B cell (primary cell): ENCODE measurements at regions not wholly inside any gene's neighbourhood (a gene's known extent, or its start where the extent isn't known, plus 50 kb on each side); places are given as distances from the start of the nearest gene placed in this dataset.

ENCODE experiments used
- ATAC-seq: fragments of 200-7000 bp; cut with Tn5 transposase; one replicate; pipeline ENCODE4 v1.10.0; 2021; ENCODE audit warnings: low read depth, mild to moderate bottlenecking, moderate number of reproducible peaks, moderate library complexity
- CTCF ChIA-PET: fragments of 350-600 bp; sonication (Branson Sonifier 250); formaldehyde crosslinking; loops from one replicate; lab custom pipeline; 2021; ENCODE audit warnings: antibody characterized with exemption, inconsistent platforms; lab: Charles Lee
- POLR2A ChIA-PET: fragments of 350-600 bp; sonication (Branson Sonifier 250); formaldehyde crosslinking; loops from one replicate; lab custom pipeline; 2021; ENCODE audit warnings: antibody characterized with exemption; lab: Charles Lee
- DNase-seq: peaks from one replicate; pipeline ENCODE4 v3.0.0; 2013
- H2AFZ ChIP-seq: 2 replicates; pipeline ENCODE4 v1.6.1; 2012; ENCODE audit warnings: mild to moderate bottlenecking, low read depth, low read length; ENCODE audit not compliant: insufficient read depth, poor library complexity, severe bottlenecking
- H3K27ac ChIP-seq, 2 donors: 1 replicate in 1 of 2; 2 replicates in 1 of 2; pipeline ENCODE4 v1.5.1; 2012 to 2013; ENCODE audit warnings: low read length in 2 of 2, mild to moderate bottlenecking in 2 of 2, moderate library complexity in 1 of 2
- H3K27me3 ChIP-seq, 4 experiments: fragments of 200-600 bp in 1 of 4; sonication (generic) in 1 of 4; replicated peaks in 1 of 4; 1 replicate in 2 of 4; 2 replicates in 2 of 4; pipeline versions ENCODE4 v1.6.1 to v1.7.0; 2013 to 2016; ENCODE audit warnings: low read length in 3 of 4, mild to moderate bottlenecking in 2 of 4, mixed read lengths in 1 of 4, moderate library complexity in 1 of 4; ENCODE audit not compliant: insufficient read depth in 4 of 4, control insufficient read depth in 3 of 4; ENCODE audit errors: control extremely low read depth in 1 of 4
- H3K36me3 ChIP-seq, 2 experiments: replicated peaks in 1 of 2; 1 replicate in 1 of 2; 2 replicates in 1 of 2; pipeline versions ENCODE4 v1.6.1 to v1.7.1; 2013; ENCODE audit warnings: low read length in 1 of 2; ENCODE audit not compliant: insufficient read depth in 2 of 2, control insufficient read depth in 1 of 2; ENCODE audit errors: control extremely low read depth in 1 of 2, extremely low read depth in 1 of 2
- H3K4me1 ChIP-seq, 2 donors: fragments of 200-600 bp in 1 of 2; sonication (generic) in 1 of 2; 1 replicate in 1 of 2; 2 replicates in 1 of 2; pipeline versions ENCODE4 v1.5.1 to v1.6.1; 2013 to 2017; ENCODE audit warnings: low read length in 2 of 2; ENCODE audit not compliant: control insufficient read depth in 2 of 2, insufficient read depth in 2 of 2
- H3K4me2 ChIP-seq: replicated peaks from 2 replicates; pipeline ENCODE3; 2012; ENCODE audit warnings: mild to moderate bottlenecking, low read depth, low read length; ENCODE audit not compliant: poor library complexity, severe bottlenecking
- H3K4me3 ChIP-seq, 5 experiments: fragments of 200-600 bp in 1 of 5; sonication (generic) in 1 of 5; 1 replicate in 3 of 5; 2 replicates in 2 of 5; pipeline versions ENCODE4 v1.5.1 to v1.7.0; 2011 to 2016; ENCODE audit warnings: low read length in 4 of 5, mild to moderate bottlenecking in 4 of 5, low read depth in 2 of 5, control low read depth in 1 of 5, moderate library complexity in 1 of 5; ENCODE audit not compliant: insufficient read depth in 1 of 5; ENCODE audit errors: control extremely low read depth in 1 of 5, extremely low read depth in 1 of 5
- H3K79me2 ChIP-seq: fragments of 200-600 bp; sonication (generic); one replicate; pipeline ENCODE4 v1.6.0; 2016; ENCODE audit warnings: low read length; ENCODE audit not compliant: control insufficient read depth, insufficient read depth
- H3K9ac ChIP-seq: fragments of 200-600 bp; sonication (generic); 2 replicates; pipeline ENCODE4 v1.6.1; 2017; ENCODE audit warnings: mild to moderate bottlenecking, low read length, moderate library complexity
- H3K9me3 ChIP-seq, 3 donors: one replicate each; pipeline versions ENCODE4 v1.6.1 to v1.7.1; 2013; ENCODE audit warnings: low read length in 2 of 3; ENCODE audit not compliant: control insufficient read depth in 2 of 3, insufficient read depth in 1 of 3; ENCODE audit errors: control extremely low read depth in 1 of 3
- H4K20me1 ChIP-seq: 2 replicates; pipeline ENCODE4 v1.6.0; 2012; ENCODE audit warnings: mild to moderate bottlenecking, low read length; ENCODE audit not compliant: insufficient read depth, control insufficient read depth, poor library complexity, severe bottlenecking
- H3K27ac Mint-ChIP-seq: one replicate; pipeline ENCODE4 v1.8.0; 2021; ENCODE audit warnings: mixed read lengths
- H3K27me3 Mint-ChIP-seq: one replicate; pipeline ENCODE4 v1.8.0; 2021; ENCODE audit warnings: mixed read lengths
- H3K4me1 Mint-ChIP-seq: one replicate; pipeline ENCODE4 v1.8.0; 2021; ENCODE audit warnings: mixed read lengths
- H3K4me3 Mint-ChIP-seq: one replicate; pipeline ENCODE4 v1.8.0; 2021; ENCODE audit warnings: mixed read lengths
- H3K9me3 Mint-ChIP-seq: one replicate; pipeline ENCODE4 v1.8.0; 2022; ENCODE audit warnings: mixed read lengths; ENCODE audit not compliant: insufficient read depth
- EZH2 ChIP-seq: IDR thresholded peaks from 2 replicates; pipeline ENCODE4 v1.6.1; 2012; ENCODE audit warnings: borderline replicate concordance, low read depth, mild to moderate bottlenecking, moderate library complexity, low read length; ENCODE audit not compliant: insufficient read depth, poor library complexity, severe bottlenecking
- WGBS: methylation state at CpG from one replicate; pipeline ENCODE4 v1.1.5; 2013; ENCODE audit warnings: missing lambda C conversion rate; ENCODE audit not compliant: insufficient coverage; 5-methylcytosine and 5-hydroxymethylcytosine counted together
- intact Hi-C: fragments of 100-400 bp; cut with micrococcal nuclease; formaldehyde crosslinking; loops from one replicate; pipeline ENCODE4 v1.10.0; 2022
- TF ChIP-seq, protein P1 (sequence below): fragments of 200-600 bp; IDR thresholded peaks from one replicate; pipeline ENCODE4 v1.8.0; 2022; ENCODE audit warnings: antibody characterized with exemption, mild to moderate bottlenecking

DNA sequence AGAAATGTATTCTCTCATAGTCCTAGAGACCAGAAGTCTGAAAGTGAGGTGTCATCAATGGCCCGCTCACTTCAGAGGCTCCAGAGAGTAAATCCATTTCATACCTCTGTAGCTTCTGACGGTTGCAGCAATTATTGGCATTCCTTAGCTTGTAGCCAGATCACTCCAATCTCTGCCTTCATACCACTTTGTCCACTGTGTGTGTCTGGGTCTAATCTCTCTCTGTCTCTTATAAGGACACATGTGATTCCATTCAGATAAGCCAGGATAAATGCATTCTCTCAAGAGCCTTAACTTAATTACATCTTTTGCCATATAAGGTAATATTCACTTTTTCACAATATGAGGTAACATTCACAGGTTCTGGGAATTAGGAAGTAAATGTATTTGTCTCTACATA, 365.7 kb downstream of the GXYLT1 start:
- Mint-ChIP-seq H3K9me3 (no peaks in the 10 kb centered on the region), H3K27me3 (peaks cover 8% of the 10 kb centered on the region), H3K4me1 (no peaks in the 10 kb centered on the region), H3K27ac (no peak overlapping the region), H3K4me3 (no peak overlapping the region)
- no peak overlapping the region for H3K27ac ChIP-seq
- H2AFZ ChIP-seq = no peak overlapping the region
- H3K36me3 ChIP-seq = no peaks in the 10 kb centered on the region
- H3K79me2 ChIP-seq = no peaks in the 10 kb centered on the region
- CTCF ChIA-PET = no interaction called here
- ATAC-seq = no peak
- 100% methylated on average over 2 of the region's 2 CpGs for WGBS
- POLR2A ChIA-PET = no interaction called here
- no peak for DNase-seq
- TF ChIP-seq, protein P1, sequence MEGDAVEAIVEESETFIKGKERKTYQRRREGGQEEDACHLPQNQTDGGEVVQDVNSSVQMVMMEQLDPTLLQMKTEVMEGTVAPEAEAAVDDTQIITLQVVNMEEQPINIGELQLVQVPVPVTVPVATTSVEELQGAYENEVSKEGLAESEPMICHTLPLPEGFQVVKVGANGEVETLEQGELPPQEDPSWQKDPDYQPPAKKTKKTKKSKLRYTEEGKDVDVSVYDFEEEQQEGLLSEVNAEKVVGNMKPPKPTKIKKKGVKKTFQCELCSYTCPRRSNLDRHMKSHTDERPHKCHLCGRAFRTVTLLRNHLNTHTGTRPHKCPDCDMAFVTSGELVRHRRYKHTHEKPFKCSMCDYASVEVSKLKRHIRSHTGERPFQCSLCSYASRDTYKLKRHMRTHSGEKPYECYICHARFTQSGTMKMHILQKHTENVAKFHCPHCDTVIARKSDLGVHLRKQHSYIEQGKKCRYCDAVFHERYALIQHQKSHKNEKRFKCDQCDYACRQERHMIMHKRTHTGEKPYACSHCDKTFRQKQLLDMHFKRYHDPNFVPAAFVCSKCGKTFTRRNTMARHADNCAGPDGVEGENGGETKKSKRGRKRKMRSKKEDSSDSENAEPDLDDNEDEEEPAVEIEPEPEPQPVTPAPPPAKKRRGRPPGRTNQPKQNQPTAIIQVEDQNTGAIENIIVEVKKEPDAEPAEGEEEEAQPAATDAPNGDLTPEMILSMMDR = no peak
- TF ChIP-seq EZH2 = no peak
- no peaks in the 10 kb centered on the region for H3K9me3 ChIP-seq
- intact Hi-C loops = no loop called here
- no peak overlapping the region for H3K4me2 ChIP-seq
- H3K4me1 ChIP-seq = no peaks in the 10 kb centered on the region
- no peak overlapping the region for H3K4me3 ChIP-seq
- H3K27me3 ChIP-seq = no peaks in the 10 kb centered on the region
- H4K20me1 ChIP-seq = no peaks in the 10 kb centered on the region
- no peak overlapping the region for H3K9ac ChIP-seq

DNA sequence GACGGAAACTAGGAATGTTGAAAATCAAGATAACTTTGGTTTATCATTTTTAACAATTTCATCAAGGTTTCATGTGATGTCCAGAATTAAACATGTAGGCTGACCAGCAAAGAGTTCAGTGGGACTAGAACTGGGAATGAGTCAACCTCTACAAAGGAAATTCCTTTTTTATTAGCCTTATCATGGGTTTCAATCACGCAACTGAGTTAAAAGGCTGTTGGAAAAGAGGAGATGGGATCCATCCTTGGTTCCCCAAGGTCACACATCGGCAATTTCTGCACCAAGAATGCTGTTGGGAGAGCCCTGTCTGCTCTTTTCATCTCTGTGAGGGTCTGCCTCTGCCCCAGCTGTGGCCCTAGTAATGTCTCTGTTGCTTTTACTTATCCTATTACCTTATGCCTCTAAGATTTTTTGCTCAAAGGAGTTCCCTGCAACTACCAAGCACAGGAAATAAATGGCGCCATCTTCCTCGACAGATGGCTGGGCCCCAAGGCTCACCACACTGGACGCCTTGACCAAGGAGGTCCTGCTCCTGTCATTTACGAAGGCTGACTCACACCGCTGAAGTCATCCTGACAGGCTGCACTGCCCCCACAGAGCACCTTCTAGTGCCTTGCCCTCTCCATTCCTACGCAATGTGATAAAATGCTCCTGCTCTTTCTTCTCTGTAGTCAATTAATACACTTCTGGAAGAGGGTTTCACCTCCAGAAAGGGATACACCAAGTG, 367.4 kb downstream of the GXYLT1 start:
- Mint-ChIP-seq H3K4me3 (no peak overlapping the region), H3K27me3 (peaks cover 8% of the 10 kb centered on the region), H3K9me3 (no peaks in the 10 kb centered on the region), H3K4me1 (no peaks in the 10 kb centered on the region), H3K27ac (no peak overlapping the region)
- POLR2A ChIA-PET = no interaction called here
- H3K4me2 ChIP-seq = no peak overlapping the region
- intact Hi-C loops = no loop called here
- no peaks in the 10 kb centered on the region for H3K27me3 ChIP-seq
- DNase-seq (no peak), ATAC-seq (no peak)
- no peaks in the 10 kb centered on the region for H3K36me3 ChIP-seq
- TF ChIP-seq, protein P1 = no peak
- no peak for TF ChIP-seq EZH2
- no peaks in the 10 kb centered on the region for H3K79me2 ChIP-seq
- no peaks in the 10 kb centered on the region for H3K4me1 ChIP-seq
- no peak overlapping the region for H3K4me3 ChIP-seq
- no peak overlapping the region for H2AFZ ChIP-seq
- CTCF ChIA-PET = no interaction called here
- no peak overlapping the region for H3K9ac ChIP-seq
- no peaks in the 10 kb centered on the region for H3K9me3 ChIP-seq
- H4K20me1 ChIP-seq = no peaks in the 10 kb centered on the region
- H3K27ac ChIP-seq = no peak overlapping the region
- 78% methylated on average over 8 of the region's 9 CpGs for WGBS
